Testis (tissue), 2 donors: ENCODE measurements at regions not wholly inside any gene's neighbourhood (a gene's known extent, or its start where the extent isn't known, plus 50 kb on each side); places are given as distances from the start of the nearest gene placed in this dataset.

Experiments
- DNase-seq: peaks from one replicate; pipeline ENCODE4 v3.0.0-alpha.2; 2019
- H3K27ac ChIP-seq, 2 donors: fragments of 200-600 bp; sonication (generic); one replicate each; pipeline ENCODE4 v1.5.1; 2019
- H3K27me3 ChIP-seq: fragments of 200-600 bp; sonication (generic); one replicate; pipeline ENCODE4 v1.5.1; 2019
- H3K36me3 ChIP-seq: fragments of 200-600 bp; sonication (generic); one replicate; pipeline ENCODE4 v1.5.1; 2017; ENCODE audit warnings: low read depth; ENCODE audit errors: missing control alignments
- H3K4me1 ChIP-seq: fragments of 200-600 bp; sonication (generic); one replicate; pipeline ENCODE4 v1.5.1; 2019
- H3K4me3 ChIP-seq, 2 donors: fragments of 200-600 bp; sonication (generic); one replicate each; pipeline ENCODE4 v1.5.1; 2017 to 2019
- H3K9me3 ChIP-seq: fragments of 200-600 bp; sonication (generic); one replicate; pipeline ENCODE4 v1.5.1; 2017
- CTCF ChIP-seq, 3 experiments: fragments of 450-650 bp in 2 of 3; fragments of 200-600 bp in 1 of 3; sonication (generic) in 1 of 3; IDR thresholded peaks; one replicate each; pipeline ENCODE4 v1.5.1; 2016 to 2019; ENCODE audit warnings: antibody characterized with exemption in 3 of 3, mild to moderate bottlenecking in 2 of 3, moderate library complexity in 1 of 3
- POLR2A ChIP-seq: fragments of 450-650 bp; IDR thresholded peaks from one replicate; pipeline ENCODE4 v1.6.1; 2017; ENCODE audit warnings: antibody characterized with exemption, mild to moderate bottlenecking, moderate library complexity
- WGBS, 2 donors: methylation state at CpG; one replicate each; pipeline ENCODE4 v1.1.5; 2018; 5-methylcytosine and 5-hydroxymethylcytosine counted together
- intact Hi-C: fragments of 100-400 bp; cut with DNase I; formaldehyde crosslinking; loops from one replicate; pipeline ENCODE4 v1.15.1; 2023; ENCODE audit warnings: low total_unique reads

GRCh38 chr4:183030309-183030708, 68.7 kb upstream of the WWC2 start:
- DNase-seq = no peak
- 8 to 41% methylated on average over 1 of the region's 1 CpG for WGBS, 2 donors

GRCh38 chr4:183029365-183029764, 69.7 kb upstream of the WWC2 start:
- no peaks in the 10 kb centered on the region for H3K9me3 ChIP-seq
- intact Hi-C loops = no loop called here
- H3K4me1 ChIP-seq = no peaks in the 10 kb centered on the region
- WGBS, 2 donors = 86 to 88% methylated on average over 4 of the region's 4 CpGs
- peak overlapping the region in 1 of 2 donors; percentile 41 for H3K27ac ChIP-seq
- TF ChIP-seq POLR2A (no peak), CTCF (IDR thresholded peaks at IDR 0.05) (no peak)
- H3K36me3 ChIP-seq = no peaks in the 10 kb centered on the region
- DNase-seq = no peak
- no peak overlapping the region for H3K4me3 ChIP-seq
- no peaks in the 10 kb centered on the region for H3K27me3 ChIP-seq

More at GRCh38 chr4:183030309-183030708, 68.7 kb upstream of the WWC2 start:
- H3K4me1 ChIP-seq = no peaks in the 10 kb centered on the region
- no peak overlapping the region for H3K4me3 ChIP-seq
- no peaks in the 10 kb centered on the region for H3K9me3 ChIP-seq
- H3K27me3 ChIP-seq = no peaks in the 10 kb centered on the region
- H3K36me3 ChIP-seq = no peaks in the 10 kb centered on the region
- peak overlapping the region; percentile 33 to 41 for H3K27ac ChIP-seq
- TF ChIP-seq POLR2A = no peak
- intact Hi-C loops = no loop called here

- TF ChIP-seq POLR2A (no peak), CTCF (IDR thresholded peaks at IDR 0.05) (no peak)
- Histone ChIP-seq H3K4me1 (no peaks in the 10 kb centered on the region), H3K9me3 (no peaks in the 10 kb centered on the region), H3K27ac (no peak overlapping the region), H3K27me3 (no peaks in the 10 kb centered on the region), H3K4me3 (no peak overlapping the region), H3K36me3 (no peaks in the 10 kb centered on the region)
- no peak for DNase-seq
- 69 to 87% methylated on average over 2 of the region's 2 CpGs for WGBS, 2 donors
- intact Hi-C loops = no loop called here
Observed at GRCh38 chr4:183026701-183027100, 72.4 kb upstream of the WWC2 start.

- no peak for DNase-seq
- H3K27me3 ChIP-seq = no peaks in the 10 kb centered on the region
- intact Hi-C loops = no loop called here
- no peaks in the 10 kb centered on the region for H3K9me3 ChIP-seq
- WGBS, 2 donors = 92 to 97% methylated on average over 8 of the region's 8 CpGs
- TF ChIP-seq POLR2A (no peak), CTCF (IDR thresholded peaks at IDR 0.05) (no peak)
- no peaks in the 10 kb centered on the region for H3K36me3 ChIP-seq
- H3K4me3 ChIP-seq = no peak overlapping the region
- no peaks in the 10 kb centered on the region for H3K4me1 ChIP-seq
- no peak overlapping the region for H3K27ac ChIP-seq
Observed at GRCh38 chr4:183022617-183023016, 76.4 kb upstream of the WWC2 start.

- Histone ChIP-seq H3K4me1 (no peaks in the 10 kb centered on the region), H3K27ac (no peak overlapping the region), H3K27me3 (no peaks in the 10 kb centered on the region), H3K4me3 (no peak overlapping the region), H3K9me3 (no peaks in the 10 kb centered on the region), H3K36me3 (no peaks in the 10 kb centered on the region)
- WGBS, 2 donors = 83 to 93% methylated on average over 6 of the region's 6 CpGs
- intact Hi-C loops = no loop called here
- TF ChIP-seq CTCF (IDR thresholded peaks at IDR 0.05) = no peak
- TF ChIP-seq POLR2A = no peak
- no peak for DNase-seq
Observed at GRCh38 chr4:183017962-183018361, 81.1 kb upstream of the WWC2 start.
